Neural cell (in vitro differentiated cells): ENCODE measurements at regions not wholly inside any gene's neighbourhood (a gene's known extent, or its start where the extent isn't known, plus 50 kb on each side); places are given as distances from the start of the nearest gene placed in this dataset.

Source experiments
- H2AFZ ChIP-seq: fragments of 200-600, 300-800 bp; sonication (generic), shearing (Covaris generic); 2 replicates; pipeline ENCODE4 v1.6.0; 2014; ENCODE audit warnings: low read depth, mild to moderate bottlenecking, antibody characterized with exemption, low read length, moderate library complexity
- H3F3A ChIP-seq: fragments of 200-600 bp; shearing (Covaris generic); 2 replicates; pipeline ENCODE4 v1.6.1; 2016; ENCODE audit warnings: mild to moderate bottlenecking, moderate library complexity, mixed read lengths, antibody characterized with exemption, low read length; ENCODE audit not compliant: insufficient read depth, poor library complexity, severe bottlenecking
- H3K27ac ChIP-seq: fragments of 200-600, 300-800 bp; sonication (generic), shearing (Covaris generic); 2 replicates; pipeline ENCODE4 v1.5.1; 2014; ENCODE audit warnings: mild to moderate bottlenecking, low read length, moderate library complexity
- H3K27me3 ChIP-seq: fragments of 300-800, 200-600 bp; sonication (generic), shearing (Covaris generic); 2 replicates; pipeline ENCODE4 v1.6.0; 2014; ENCODE audit warnings: mild to moderate bottlenecking, low read depth, low read length, moderate library complexity; ENCODE audit not compliant: insufficient read depth
- H3K36me3 ChIP-seq: fragments of 300-800, 200-600 bp; sonication (generic), shearing (Covaris generic); 2 replicates; pipeline ENCODE4 v1.5.1; 2014; ENCODE audit warnings: mild to moderate bottlenecking, antibody characterized with exemption, low read length, moderate library complexity; ENCODE audit not compliant: insufficient read depth
- H3K4me2 ChIP-seq: fragments of 300-800, 200-600 bp; sonication (generic), shearing (Covaris generic); 2 replicates; pipeline ENCODE4 v1.6.0; 2014; ENCODE audit warnings: mild to moderate bottlenecking, low read length
- H3K4me3 ChIP-seq: fragments of 300-800, 200-600 bp; sonication (generic), shearing (Covaris generic); 2 replicates; pipeline ENCODE4 v1.5.1; 2014; ENCODE audit warnings: mild to moderate bottlenecking, low read length, moderate library complexity
- H3K79me2 ChIP-seq: fragments of 200-600 bp; shearing (Covaris generic); replicated peaks from 2 replicates; pipeline ENCODE4 v1.6.0; 2014; ENCODE audit warnings: mild to moderate bottlenecking, low read length, moderate library complexity; ENCODE audit not compliant: insufficient read depth
- H3K9ac ChIP-seq: fragments of 300-800, 200-600 bp; sonication (generic), shearing (Covaris generic); 2 replicates; pipeline ENCODE4 v1.6.1; 2016; ENCODE audit warnings: mild to moderate bottlenecking, low read length, mixed read lengths
- H3K9me2 ChIP-seq: fragments of 200-600 bp; shearing (Covaris generic); 2 replicates; pipeline ENCODE4 v1.6.1; 2016; ENCODE audit warnings: mild to moderate bottlenecking, low read length, mixed read lengths; ENCODE audit not compliant: insufficient read depth
- H3K9me3 ChIP-seq: fragments of 200-600, 300-800 bp; sonication (generic), shearing (Covaris generic); 2 replicates; pipeline ENCODE4 v1.6.1; 2016; ENCODE audit warnings: mild to moderate bottlenecking, mixed run types, low read length, moderate library complexity, mixed read lengths
- H4K20me1 ChIP-seq: fragments of 200-600 bp; shearing (Covaris generic); 2 replicates; pipeline ENCODE4 v1.6.1; 2016; ENCODE audit warnings: mild to moderate bottlenecking, mixed run types; ENCODE audit not compliant: insufficient read depth
- CTCF ChIP-seq: fragments of 450-650 bp; IDR thresholded peaks from 2 replicates; pipeline ENCODE4 v1.5.1; 2014; ENCODE audit warnings: antibody characterized with exemption, mild to moderate bottlenecking, moderate library complexity; ENCODE audit not compliant: poor library complexity, severe bottlenecking
- EP300 ChIP-seq: fragments of 450-650 bp; conservative IDR thresholded peaks from 2 replicates; pipeline ENCODE4 v1.6.1; 2014; ENCODE audit warnings: antibody characterized with exemption, mild to moderate bottlenecking, moderate library complexity; ENCODE audit not compliant: poor library complexity, severe bottlenecking
- EZH2 ChIP-seq: fragments of 200-600, 300-800 bp; shearing (Covaris generic), sonication (generic); IDR thresholded peaks from 2 replicates; pipeline ENCODE4 v1.6.1; 2014; ENCODE audit warnings: antibody characterized with exemption, low read length, borderline replicate concordance, mild to moderate bottlenecking; ENCODE audit not compliant: insufficient read depth, poor library complexity, severe bottlenecking
- MXI1 ChIP-seq: fragments of 450-650 bp; conservative IDR thresholded peaks from 2 replicates; pipeline ENCODE4 v1.6.1; 2014; ENCODE audit warnings: antibody characterized with exemption, mild to moderate bottlenecking; ENCODE audit not compliant: poor library complexity, severe bottlenecking
- POLR2AphosphoS5 ChIP-seq: IDR thresholded peaks from 2 replicates; pipeline ENCODE4 v1.6.1; 2012
- RAD21 ChIP-seq: fragments of 450-650 bp; conservative IDR thresholded peaks from 2 replicates; pipeline ENCODE4 v1.6.1; 2014; ENCODE audit warnings: antibody characterized with exemption, mild to moderate bottlenecking, moderate library complexity
- REST ChIP-seq: IDR thresholded peaks from 2 replicates; pipeline ENCODE4 v1.6.1; 2012; ENCODE audit warnings: borderline replicate concordance
- SMC3 ChIP-seq: fragments of 450-650 bp; conservative IDR thresholded peaks from 2 replicates; pipeline ENCODE4 v1.6.1; 2014; ENCODE audit warnings: antibody characterized with exemption, mild to moderate bottlenecking, moderate library complexity; ENCODE audit not compliant: poor library complexity
- TAF1 ChIP-seq: IDR thresholded peaks from 2 replicates; pipeline ENCODE4 v1.6.1; 2012; ENCODE audit warnings: low read depth

- no peaks in the 10 kb centered on the region for H3K27me3 ChIP-seq
- no peaks in the 10 kb centered on the region for H3K36me3 ChIP-seq
- H3K4me3 ChIP-seq: no peak overlapping the region
- no peaks in the 10 kb centered on the region for H3K9me2 ChIP-seq
- no peak for TF ChIP-seq REST
- no peak for TF ChIP-seq SMC3
- TF ChIP-seq EZH2: no peak
- TF ChIP-seq TAF1: no peak
- TF ChIP-seq MXI1: no peak
- TF ChIP-seq EP300: no peak
- no peak for TF ChIP-seq CTCF
- no peak for TF ChIP-seq RAD21
- TF ChIP-seq POLR2AphosphoS5: no peak
- H3K4me2 ChIP-seq: no peak overlapping the region
- H3K79me2 ChIP-seq: no peaks in the 10 kb centered on the region
- H2AFZ ChIP-seq: no peak overlapping the region
- no peak overlapping the region for H3K9ac ChIP-seq
- H3K27ac ChIP-seq: no peak overlapping the region
- no peaks in the 10 kb centered on the region for H3F3A ChIP-seq
- H4K20me1 ChIP-seq: no peaks in the 10 kb centered on the region
- H3K9me3 ChIP-seq: no peaks in the 10 kb centered on the region
Measured at GRCh38 chr4:43089730-43090129, 197.2 kb downstream of the GRXCR1 start.

- H3K9me3 ChIP-seq: no peaks in the 10 kb centered on the region
- no peak overlapping the region for H3K4me2 ChIP-seq
- no peaks in the 10 kb centered on the region for H3K36me3 ChIP-seq
- H3F3A ChIP-seq: no peaks in the 10 kb centered on the region
- H2AFZ ChIP-seq: no peak overlapping the region
- TF ChIP-seq POLR2AphosphoS5 (peak; percentile 100), SMC3 (no peak), TAF1 (no peak), EP300 (peak; percentile 99), CTCF (no peak), MXI1 (peak; percentile 32), EZH2 (no peak), REST (peak; percentile 99), RAD21 (no peak)
- no peaks in the 10 kb centered on the region for H4K20me1 ChIP-seq
- no peak overlapping the region for H3K4me3 ChIP-seq
- no peak overlapping the region for H3K9ac ChIP-seq
- no peaks in the 10 kb centered on the region for H3K27me3 ChIP-seq
- H3K27ac ChIP-seq: no peak overlapping the region
- no peaks in the 10 kb centered on the region for H3K79me2 ChIP-seq
- H3K9me2 ChIP-seq: no peaks in the 10 kb centered on the region
Measured at GRCh38 chr4:43103048-43103447, 210.5 kb downstream of the GRXCR1 start.
